ENCODE measurements at regions not wholly inside any gene's neighbourhood (a gene's known extent, or its start where the extent isn't known, plus 50 kb on each side); places are given as distances from the start of the nearest gene placed in this dataset.

DNA sequence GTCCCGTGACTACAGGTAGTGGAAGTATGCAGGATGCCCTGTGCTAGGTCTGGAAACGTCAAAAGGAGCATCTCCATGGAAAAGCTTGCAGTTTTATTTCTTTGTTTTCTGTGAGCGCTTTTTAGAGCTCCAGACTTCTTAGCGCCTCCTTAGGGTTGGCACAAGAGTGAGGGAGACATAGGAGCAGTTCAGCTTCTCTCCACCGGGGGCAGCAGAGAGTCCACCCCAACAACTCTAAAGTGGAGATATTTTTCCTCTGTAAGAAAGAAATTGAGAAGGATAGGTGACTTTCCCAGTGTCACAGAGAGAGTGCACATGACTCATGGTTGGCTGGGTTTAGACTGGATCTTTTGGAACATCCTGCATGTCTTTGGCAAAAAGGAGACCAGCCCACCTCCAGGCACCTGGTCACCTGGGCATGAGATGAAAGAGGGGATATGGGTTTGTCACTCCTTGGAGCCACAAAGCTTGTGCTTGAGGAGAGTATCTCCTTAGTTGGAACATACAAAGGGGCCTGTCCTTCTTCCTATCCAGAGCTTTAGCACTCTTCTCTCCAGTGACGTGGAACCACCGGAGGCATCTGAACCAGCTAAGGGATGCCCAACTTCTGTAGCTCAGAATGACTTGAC is 637.7 kb downstream of the SEMA5A start:
- no peak for DNase-seq (ENCODE audit: low read depth)

DNA sequence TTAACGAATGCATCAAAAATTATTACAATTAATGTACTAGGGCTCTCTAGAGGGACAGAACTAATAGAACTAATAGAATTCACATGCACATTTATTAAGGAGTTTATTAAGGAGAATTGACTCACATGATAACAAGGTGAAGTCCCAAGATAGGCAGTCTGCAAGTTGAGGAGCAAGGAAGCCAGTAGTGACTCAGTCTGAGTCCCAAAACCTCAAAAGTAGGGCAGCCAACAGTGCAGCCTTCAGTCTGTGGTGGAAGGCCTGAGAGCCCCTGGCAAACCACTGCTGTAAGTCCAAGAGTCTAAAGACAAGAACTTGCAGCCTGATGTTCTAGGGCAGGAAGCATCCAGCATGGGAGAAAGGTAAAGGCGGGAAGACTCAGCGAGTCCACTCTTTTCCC is 633.8 kb downstream of the SEMA5A start:
- no peak for DNase-seq (ENCODE audit: low read depth)

DNA sequence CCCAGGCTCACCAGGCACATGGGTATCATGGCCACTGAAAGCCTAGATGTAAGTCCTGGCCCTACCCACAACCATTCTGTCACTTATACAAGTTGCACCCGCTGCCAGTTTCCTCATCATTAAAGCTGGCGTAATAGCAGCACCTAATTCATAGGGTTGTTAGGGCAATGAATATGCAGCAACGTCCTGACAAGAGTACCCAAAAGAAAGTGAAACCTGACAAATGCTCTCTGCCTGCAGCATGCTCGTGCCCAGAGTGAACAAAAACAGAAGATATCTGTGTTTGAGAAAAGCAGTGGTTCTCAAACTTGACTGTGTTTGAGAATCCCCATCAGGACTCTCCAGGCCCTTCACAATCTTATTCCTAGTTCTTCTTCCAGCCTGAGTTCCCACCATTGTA is 632.4 kb downstream of the SEMA5A start:
- no peak for DNase-seq (ENCODE audit: low read depth)

DNA sequence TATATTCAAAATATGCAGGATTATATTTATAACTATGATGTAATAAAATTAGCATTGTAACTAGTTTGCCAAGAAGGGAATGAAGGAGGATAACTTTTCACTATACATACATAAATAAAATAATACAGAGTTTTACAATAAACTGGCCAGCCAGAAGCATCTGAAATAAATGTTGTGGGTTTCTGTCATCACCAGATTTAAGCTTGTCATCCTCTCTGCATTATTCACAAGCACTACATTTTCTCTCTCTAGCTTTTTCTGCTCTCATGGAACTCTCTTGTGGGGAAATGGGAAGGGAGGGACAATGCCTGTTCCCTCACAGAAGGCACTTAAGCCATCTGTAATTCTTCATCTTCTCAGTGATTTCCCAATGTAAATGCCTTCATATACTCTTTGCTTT is 626.8 kb downstream of the SEMA5A start:
- no peak for DNase-seq (ENCODE audit: low read depth)

DNA sequence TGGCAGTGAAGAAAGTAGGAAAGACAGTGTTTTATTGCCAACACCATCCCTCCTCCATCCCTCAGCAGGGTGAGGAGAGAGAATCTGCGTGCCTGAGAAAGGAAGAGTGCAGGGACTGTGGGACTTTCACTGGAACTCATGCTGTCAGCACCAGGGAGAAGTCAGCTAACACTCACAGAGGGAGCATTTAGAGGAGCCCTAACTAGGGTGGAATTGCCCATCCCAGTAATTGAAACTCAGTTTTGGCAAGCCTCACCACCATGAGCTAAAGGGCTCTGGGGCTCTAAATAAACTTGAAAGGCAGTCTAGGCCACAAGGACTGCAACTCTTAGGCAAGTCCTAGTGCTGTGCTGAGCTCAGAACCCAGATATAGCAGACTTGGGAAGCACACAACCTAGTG is 622.3 kb downstream of the SEMA5A start:
- DNase-seq (ENCODE audit: low read depth): no peak

DNA sequence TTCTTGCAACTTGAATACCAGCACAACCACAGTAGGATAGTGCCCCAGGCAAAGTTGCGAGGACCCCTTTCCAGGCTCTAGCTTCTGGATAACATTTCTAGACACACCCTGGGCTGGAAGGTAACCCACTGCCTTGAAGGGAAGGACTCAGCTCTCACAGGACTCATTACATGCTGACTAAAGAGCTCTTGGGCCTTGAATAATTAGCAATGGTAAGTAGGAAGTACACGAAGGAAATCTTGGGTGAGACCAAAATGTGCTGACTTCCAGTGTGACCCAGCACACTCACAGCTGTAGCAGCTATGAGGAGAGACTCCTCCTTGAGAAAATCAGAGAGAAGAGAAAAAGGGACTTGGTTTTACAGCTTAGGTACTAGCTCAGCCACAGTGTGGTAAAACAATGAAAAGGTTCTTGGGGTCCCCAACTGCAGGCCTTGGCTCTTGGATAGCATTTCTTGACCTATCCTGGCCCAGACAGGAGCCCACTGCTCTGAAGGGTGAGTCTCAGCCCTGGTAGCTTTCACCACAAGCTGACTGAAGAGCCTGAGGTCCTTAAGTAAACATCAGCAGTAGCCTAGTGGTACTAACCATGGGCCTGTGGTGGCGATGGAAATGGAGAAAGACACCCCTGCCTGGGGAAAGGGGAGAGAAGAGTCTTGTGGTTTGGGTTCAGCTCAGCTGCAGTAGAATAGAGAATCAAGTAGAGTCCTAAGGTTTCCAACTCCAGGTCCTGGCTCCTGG is 621.7 kb downstream of the SEMA5A start:
- no peak for DNase-seq (ENCODE audit: low read depth)

DNA sequence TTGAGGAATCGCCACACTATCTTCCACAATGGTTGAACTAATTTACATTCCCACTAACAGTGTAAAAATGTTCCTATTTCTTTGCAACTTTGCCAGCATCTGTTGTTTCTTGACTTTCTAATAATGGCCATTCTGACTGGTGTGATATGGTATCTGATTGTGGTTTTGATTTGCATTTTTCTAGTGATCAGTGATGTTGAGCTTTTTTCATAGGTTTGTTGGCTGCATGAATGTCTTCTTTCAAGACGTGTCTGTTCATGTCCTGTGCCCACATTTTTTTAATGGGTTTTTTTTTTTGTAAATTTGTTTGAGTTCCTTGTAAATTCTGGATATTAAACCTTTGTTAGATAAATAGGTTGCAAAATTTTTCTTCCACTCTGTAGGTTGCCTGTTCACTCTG is 615.9 kb downstream of the SEMA5A start:
- DNase-seq (ENCODE audit: low read depth): no peak

DNA sequence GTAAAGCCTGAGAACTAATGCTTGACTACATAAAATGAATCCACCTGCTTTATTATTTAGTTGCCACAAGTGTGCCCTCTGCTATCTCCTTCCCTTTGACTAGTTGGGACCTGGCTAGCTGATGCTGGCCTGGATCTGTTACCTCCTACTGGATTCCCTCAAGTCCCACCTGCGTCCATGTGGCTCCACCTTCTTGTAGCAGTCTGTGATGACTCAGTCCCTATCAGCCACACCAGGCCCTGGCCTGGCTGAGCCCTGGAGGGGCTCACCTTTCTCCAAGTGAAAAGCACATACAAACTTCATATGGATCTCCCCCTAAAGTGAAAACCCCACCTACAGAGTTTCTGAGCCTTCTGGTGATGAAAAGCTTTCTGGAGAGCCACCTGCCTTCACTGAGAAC is 611.4 kb downstream of the SEMA5A start:
- DNase-seq (ENCODE audit: low read depth): no peak

DNA sequence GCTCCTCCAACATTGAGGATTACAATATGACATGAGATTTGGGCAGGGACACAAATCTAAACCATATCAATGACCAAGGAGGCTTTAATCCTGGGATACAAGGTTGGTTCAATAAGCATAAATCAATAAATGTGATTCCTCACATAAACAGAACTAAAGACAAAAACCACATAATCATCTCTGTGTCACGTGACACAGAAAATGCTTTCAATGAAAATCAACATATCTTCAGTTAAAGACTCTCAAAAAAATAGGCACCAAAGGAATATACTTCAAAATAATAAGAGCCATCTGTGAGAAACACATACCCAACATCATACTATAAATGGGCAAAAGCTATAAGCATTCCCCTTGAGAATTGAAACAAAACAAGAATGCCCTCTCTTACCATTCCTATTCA is 604.9 kb downstream of the SEMA5A start:
- no peak for DNase-seq (ENCODE audit: low read depth)

DNA sequence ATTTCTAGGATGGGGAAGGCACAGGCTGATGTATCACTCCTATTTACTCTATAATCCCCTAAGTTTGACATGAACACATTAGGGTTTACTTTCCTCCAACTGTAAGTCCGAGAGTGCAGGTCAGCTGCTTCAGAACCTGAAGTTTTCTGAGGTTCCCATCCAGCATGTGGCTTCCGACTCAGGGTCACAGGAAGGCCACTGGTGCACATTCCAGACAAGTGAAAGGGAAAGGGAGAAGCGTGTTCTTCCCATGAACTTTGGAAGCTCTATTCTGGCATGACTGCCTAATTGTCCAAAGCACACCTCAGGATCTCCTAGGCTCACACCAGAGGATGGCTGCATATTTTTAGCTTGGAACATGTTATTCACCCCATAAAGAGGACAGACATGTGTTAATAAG is 602.6 kb downstream of the SEMA5A start:
- DNase-seq (ENCODE audit: low read depth): no peak

DNA sequence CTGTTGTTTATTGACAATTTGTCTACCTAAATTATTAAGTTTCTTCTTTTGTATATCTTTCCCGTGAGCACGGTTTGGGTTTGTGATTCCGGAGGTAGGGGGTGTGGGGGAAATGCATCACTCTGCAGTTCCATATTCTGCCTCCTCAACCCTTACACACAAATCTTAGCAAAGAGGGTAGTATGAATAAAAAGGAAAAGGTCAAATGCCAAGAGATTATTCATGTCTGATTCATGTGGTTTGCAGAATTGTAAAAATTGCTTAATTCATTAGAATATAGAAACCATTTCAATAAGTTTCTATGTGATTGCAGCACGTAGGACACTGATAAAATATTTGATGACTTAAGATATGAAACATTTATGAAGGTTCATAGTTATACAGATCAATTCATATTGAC is 601.9 kb downstream of the SEMA5A start:
- no peak for DNase-seq (ENCODE audit: low read depth)

DNA sequence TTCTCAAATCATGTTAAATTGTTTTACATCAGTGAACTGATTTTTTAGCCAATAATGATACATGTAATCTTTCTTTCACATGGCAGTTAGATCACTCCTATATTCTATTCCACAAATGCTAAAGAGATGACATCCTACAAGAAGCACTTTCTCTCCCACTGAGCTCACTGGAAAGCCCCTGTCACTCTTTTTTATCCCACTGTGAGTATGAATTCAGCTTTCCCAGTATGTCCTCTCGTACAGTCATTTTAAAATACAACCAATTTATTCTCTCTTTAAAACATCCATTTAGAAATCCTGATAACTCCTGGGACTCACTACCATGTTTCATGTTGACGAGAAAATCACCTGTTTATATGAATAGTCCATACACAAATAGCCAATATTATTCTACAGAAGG is 599.9 kb downstream of the SEMA5A start:
- DNase-seq (ENCODE audit: low read depth): no peak

DNA sequence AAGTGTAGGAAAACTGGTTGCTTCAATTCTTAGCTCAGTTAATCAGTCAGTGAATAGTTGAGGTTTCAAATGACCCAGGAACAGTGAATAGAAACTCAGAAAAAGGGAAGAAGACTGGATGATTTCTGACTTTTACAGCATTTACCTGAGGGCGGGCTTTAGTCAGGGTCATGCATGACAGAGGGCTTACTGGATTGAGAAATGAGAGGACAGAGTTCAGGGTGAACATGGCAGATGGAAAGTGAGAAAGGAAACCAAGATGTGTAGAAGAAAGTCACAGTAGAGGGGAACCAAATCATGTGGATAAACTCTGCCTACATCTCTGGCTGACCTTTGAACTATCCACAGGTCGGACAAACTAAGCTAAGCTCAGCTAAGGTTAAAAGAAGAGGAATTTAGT is 596.0 kb downstream of the SEMA5A start:
- no peak for DNase-seq (ENCODE audit: low read depth)

DNA sequence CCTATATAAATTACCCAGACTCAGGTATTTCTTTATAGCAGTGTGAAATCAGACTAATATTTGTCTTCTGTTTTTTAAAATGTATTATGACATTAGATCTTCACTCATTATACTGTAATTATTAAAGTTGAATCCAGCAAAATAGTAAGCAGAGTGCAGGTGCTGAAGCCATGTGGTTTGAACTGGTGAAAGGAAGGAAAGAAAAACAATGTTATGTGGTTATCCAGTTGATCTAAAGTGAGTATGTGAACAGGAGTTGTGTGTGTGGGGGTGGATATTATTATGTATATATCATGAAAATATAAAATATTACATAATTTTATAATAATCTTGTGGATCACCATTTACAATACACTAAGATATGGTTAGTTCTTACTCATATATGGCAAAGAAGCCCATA is 593.7 kb downstream of the SEMA5A start:
- DNase-seq (ENCODE audit: low read depth): no peak

DNA sequence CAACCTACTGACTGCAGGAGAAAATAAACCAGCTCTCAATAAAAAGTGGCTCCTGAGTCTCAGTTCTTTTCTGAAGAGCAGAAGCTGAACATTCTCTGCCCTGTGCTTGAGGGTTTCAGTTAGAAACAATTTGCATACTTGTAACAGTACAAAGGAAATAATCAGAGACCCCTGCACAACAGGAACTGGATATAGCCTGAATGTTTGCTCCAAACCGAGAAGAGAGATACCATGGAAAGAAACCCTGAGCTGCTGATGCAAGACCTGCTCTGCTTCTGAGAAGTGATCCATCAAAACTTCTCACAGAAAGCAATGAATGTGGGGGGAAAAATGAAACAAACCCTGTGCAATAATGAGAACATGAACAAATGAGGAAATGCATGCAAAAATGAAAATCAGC is 592.9 kb downstream of the SEMA5A start:
- no peak for DNase-seq (ENCODE audit: low read depth)

DNA sequence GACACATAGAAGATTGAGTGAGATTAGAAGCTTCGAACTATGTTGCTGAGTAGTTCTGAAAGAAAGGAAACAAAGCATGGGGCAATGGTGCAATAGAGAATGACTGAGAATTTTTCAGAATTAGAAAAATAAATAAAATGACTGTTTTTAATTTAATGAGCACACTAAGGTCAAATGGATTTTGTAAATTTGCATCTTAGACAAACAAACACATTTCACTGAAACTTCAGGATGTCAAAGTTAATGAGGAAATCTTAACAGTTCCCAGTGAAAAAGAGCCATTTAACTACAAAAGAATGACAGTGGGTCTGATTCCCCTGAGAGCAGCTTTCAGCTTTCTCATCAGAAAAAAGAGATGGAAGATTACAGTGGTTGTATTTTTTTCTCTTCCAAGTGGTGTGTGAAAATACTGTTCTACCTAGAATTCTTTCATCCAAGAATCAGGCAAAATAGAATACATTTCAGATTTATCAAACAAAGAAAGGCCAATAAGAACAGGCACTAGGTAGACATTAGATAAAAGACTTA is 591.9 kb downstream of the SEMA5A start:
- no peak for DNase-seq (ENCODE audit: low read depth)

DNA sequence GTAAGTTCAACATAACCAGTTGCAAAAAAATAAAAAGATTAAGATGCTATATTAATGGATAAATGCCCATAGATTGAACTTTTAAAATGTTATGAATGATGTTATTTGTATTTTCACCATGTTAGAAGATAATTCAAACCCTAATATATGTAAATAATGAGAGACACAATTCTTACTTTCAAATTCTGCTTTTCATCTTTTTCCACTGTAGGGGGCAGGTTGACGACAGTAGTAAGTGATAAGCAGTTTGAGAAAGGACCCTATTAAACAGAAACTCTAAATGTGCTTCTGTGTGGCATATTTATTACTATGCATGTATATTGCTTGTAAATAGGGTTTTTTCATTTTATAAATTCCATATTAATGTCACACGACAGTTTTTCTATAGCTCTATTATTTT is 591.1 kb downstream of the SEMA5A start:
- DNase-seq (ENCODE audit: low read depth): no peak

DNA sequence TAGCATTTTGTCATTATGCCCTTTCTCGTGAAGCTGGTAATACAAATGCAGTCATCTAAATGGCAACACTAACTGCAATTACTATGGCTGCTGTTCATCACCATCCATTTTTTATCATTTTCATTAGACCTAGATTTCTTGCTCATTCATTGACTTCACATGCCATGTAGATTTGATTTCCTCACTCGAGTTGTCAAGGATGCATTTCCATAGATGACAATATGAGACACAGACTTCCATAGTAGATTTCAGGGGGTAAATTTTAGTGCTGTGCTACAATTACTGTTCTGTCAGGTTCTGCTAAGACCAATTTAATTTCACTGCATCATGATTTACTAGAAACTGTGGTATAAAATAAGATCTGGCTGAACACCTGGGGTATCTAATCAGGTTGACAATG is 589.2 kb downstream of the SEMA5A start:
- DNase-seq (ENCODE audit: low read depth): no peak

DNA sequence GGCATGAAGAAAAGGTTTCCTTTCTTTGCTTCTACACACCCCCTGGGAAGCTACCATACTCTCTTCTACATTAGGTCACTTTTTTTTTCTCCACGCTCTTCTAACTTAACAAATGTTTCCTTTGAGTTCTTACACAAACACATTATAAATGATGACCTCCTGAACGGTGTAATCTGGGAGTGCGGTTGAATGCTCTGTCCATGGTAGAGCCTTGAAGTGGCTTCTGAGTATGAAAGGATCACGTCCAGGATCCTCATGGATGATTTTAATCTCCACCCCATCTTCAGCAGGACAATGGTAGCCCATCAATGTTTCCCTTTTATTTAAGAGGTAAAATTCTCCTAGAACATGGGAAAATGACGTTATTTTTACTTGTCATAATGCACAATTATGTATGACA is 587.3 kb downstream of the SEMA5A start:
- DNase-seq (ENCODE audit: low read depth): no peak

DNA sequence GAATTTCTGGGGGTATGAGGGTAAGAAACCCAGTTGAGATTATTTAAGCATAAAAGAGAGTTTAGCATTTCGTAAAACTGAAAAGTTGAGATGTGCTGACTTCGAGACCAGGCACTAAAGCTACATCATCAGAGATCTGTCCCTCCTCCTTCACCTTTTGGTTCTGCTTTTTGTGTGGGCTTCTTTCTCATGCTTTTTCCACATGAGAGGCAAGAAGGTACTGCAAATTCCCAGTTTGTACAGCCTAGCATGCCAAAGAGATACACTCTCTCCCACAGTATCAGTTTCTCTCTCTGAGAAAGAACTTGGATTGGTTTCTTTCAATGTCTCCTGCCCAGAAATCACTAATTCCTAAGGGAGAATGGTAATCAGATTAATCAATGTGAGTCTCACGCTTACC is 584.7 kb downstream of the SEMA5A start:
- DNase-seq (ENCODE audit: low read depth): no peak

DNA sequence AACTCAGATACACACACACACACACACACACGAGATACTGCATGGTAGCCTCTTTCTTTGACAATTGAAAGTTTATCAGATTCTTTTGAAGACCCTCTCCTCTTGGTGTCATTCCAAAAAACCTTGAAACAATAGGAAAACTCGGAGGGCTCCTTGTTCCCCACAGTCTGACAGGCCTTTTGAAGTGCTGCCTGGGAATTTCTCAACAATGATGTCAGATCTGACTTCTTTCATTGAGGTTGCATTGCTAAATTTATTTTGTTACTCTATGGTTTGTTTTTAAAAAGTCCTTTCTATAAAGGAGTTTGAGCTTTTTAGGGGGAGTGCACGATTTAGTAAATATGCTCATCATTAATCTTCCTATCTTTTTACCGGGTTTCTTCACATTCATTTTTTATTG is 583.9 kb downstream of the SEMA5A start:
- DNase-seq (ENCODE audit: low read depth): no peak

DNA sequence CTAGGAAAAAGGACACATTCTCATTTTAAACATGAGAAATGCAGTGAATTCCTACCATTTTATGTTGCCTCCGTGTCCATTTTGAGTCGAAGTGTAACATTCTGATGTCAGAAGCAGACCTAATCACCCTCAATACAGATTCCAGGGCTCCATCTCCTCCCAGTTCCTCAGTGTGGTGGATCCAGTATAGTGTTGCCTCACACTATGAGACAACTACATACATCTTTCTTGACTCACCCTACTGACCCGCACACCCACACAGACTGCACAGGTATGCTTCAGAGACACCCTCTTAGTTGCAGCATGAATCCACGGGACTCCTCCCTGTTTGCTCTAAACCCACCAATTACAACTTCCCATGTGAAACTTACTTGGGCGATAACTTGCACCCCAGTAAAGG is 564.9 kb downstream of the SEMA5A start:
- DNase-seq (ENCODE audit: low read depth): no peak

DNA sequence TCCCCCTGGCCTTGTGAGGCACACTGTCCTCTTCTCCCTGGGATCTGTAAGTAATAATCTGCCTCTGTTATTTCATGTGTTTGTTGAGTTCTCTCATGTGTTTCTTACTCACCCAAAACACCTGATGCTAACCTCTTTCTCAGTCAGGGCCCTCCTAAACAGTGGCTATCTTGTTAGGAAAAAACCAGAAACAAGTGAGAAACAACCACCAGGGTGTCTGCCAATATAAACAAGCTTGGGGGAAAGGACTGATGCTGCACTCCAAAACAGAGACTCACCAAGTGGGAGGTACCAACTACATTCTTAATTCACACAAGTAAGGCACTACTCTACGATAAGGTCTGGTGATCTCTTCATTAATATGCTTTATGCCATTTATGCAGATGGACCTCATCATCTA is 564.4 kb downstream of the SEMA5A start:
- no peak for DNase-seq (ENCODE audit: low read depth)

DNA sequence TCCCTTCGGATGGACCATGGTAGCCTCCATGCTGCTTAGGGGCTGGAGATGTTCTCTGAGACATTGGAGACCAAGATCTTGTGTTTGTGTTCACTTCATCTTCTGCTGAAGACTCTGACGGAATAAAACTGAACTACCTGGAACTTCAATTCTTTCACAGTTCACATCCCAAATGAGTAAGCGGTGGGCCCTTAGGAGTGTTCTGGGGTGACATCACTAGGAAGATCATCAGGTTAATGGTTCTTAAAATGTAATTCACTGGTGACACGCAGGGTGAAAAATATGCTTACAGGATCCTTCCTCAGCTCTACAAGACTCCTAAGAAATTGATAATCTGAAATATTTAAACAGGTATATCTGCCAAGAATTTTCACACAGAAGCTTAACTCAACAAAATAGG is 561.5 kb downstream of the SEMA5A start:
- DNase-seq (ENCODE audit: low read depth): no peak

Data from T-helper 22 cell (primary cell).